Panc1 (cell line): ENCODE measurements at regions not wholly inside any gene's neighbourhood (a gene's known extent, or its start where the extent isn't known, plus 50 kb on each side); places are given as distances from the start of the nearest gene placed in this dataset.

Experiments
- CTCF ChIP-seq: fragments of 450-650 bp; IDR thresholded peaks from 2 replicates; pipeline ENCODE4 v1.5.1; 2017; ENCODE audit warnings: mild to moderate bottlenecking
- POLR2AphosphoS5 ChIP-seq: IDR thresholded peaks from 2 replicates; pipeline ENCODE4 v1.6.1; 2012; ENCODE audit warnings: mild to moderate bottlenecking, low read depth, low read length, moderate library complexity
- REST ChIP-seq, 2 experiments: IDR thresholded peaks; 2 replicates each; pipeline ENCODE4 v1.6.1; 2011 to 2012; ENCODE audit warnings: low read depth in 2 of 2, control low read depth in 1 of 2, low read length in 1 of 2, mild to moderate bottlenecking in 1 of 2, moderate library complexity in 1 of 2; ENCODE audit not compliant: insufficient read depth in 1 of 2
- SIN3A ChIP-seq: IDR thresholded peaks from 2 replicates; pipeline ENCODE4 v1.6.1; 2012; ENCODE audit warnings: low read depth, mild to moderate bottlenecking, low read length, moderate library complexity, borderline replicate concordance; ENCODE audit not compliant: insufficient read depth

GRCh38 chr1:234536741-234537140 is 57.8 kb upstream of the TARBP1 start:
- TF ChIP-seq CTCF (no peak), SIN3A (no peak), REST (IDR thresholded peaks at IDR 0.05; ENCODE audit: insufficient read depth in 1 of 2, low read depth in 2 of 2, low read length in 1 of 2) (no peak), POLR2AphosphoS5 (no peak)
